AG04450 (cell line): ENCODE measurements at regions not wholly inside any gene's neighbourhood (a gene's known extent, or its start where the extent isn't known, plus 50 kb on each side); places are given as distances from the start of the nearest gene placed in this dataset.
"Not testable (repeated sequence)": the region's sequence is repeated elsewhere in the genome, so short reads cannot be mapped to it uniquely, and the experiment has no call there.

ENCODE experiments used
- CTCF ChIA-PET: fragments of 300-600, 350-600 bp; formaldehyde crosslinking; extraction: SDS; loops from one replicate; lab custom pipeline; 2022; ENCODE audit warnings: antibody characterized with exemption, inconsistent platforms; lab: Charles Lee
- POLR2A ChIA-PET: fragments of 350-600 bp; formaldehyde crosslinking; extraction: SDS; loops from one replicate; lab custom pipeline; 2021; ENCODE audit warnings: antibody characterized with exemption, inconsistent platforms; lab: Yijun Ruan, JAX
- DNase-seq: peaks from one replicate; pipeline ENCODE4 v3.0.0-alpha.2; 2011; ENCODE audit warnings: low read depth, low spot score
- H3K27ac ChIP-seq: one replicate; pipeline ENCODE4 v1.5.1; 2012; ENCODE audit warnings: low read depth, low read length, control low read depth
- H3K27me3 ChIP-seq: one replicate; pipeline ENCODE4 v1.6.0; 2012; ENCODE audit warnings: low read length; ENCODE audit not compliant: control insufficient read depth, insufficient read depth
- H3K4me3 ChIP-seq: 2 replicates; pipeline ENCODE4 v1.5.1; 2011; ENCODE audit warnings: mild to moderate bottlenecking, low read depth, low read length, control low read depth
- H3K9me3 ChIP-seq: 2 replicates; pipeline ENCODE4 v1.5.1; 2012; ENCODE audit warnings: low read length; ENCODE audit not compliant: control insufficient read depth, insufficient read depth
- TF ChIP-seq, protein P1 (sequence below): IDR thresholded peaks from 2 replicates; pipeline ENCODE4 v1.5.1; 2011; ENCODE audit warnings: low read depth, low read length, control low read depth, inconsistent platforms

DNA sequence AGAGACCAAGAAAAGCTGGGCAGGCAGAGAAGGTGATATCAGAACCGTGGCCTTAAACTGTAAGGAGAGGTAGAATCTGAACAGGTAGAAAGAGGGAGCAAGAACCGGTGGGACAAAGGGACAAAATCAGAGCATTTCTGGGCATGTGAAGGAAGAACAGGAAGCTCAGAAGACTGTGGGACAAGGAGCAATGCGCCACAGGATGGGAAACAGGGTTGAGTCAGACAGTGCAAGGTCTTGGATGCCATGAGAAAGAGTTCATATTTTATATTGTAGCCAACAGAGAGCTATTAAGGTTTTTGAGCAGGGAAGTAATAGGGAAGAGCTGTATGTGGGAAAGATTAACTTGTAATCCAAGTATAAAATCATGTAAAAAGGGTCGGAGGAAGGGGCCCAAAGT lies 106.4 kb upstream of the UGP2 start:
- no peak for DNase-seq
- H3K27me3 ChIP-seq, result no peaks in the 10 kb centered on the region
- ChIA-PET CTCF (no interaction called here), POLR2A (no interaction called here)
- H3K4me3 ChIP-seq, result no peak overlapping the region
- no peaks in the 10 kb centered on the region for H3K9me3 ChIP-seq
- TF ChIP-seq, protein P1, sequence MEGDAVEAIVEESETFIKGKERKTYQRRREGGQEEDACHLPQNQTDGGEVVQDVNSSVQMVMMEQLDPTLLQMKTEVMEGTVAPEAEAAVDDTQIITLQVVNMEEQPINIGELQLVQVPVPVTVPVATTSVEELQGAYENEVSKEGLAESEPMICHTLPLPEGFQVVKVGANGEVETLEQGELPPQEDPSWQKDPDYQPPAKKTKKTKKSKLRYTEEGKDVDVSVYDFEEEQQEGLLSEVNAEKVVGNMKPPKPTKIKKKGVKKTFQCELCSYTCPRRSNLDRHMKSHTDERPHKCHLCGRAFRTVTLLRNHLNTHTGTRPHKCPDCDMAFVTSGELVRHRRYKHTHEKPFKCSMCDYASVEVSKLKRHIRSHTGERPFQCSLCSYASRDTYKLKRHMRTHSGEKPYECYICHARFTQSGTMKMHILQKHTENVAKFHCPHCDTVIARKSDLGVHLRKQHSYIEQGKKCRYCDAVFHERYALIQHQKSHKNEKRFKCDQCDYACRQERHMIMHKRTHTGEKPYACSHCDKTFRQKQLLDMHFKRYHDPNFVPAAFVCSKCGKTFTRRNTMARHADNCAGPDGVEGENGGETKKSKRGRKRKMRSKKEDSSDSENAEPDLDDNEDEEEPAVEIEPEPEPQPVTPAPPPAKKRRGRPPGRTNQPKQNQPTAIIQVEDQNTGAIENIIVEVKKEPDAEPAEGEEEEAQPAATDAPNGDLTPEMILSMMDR, result no peak
- no peak overlapping the region for H3K27ac ChIP-seq

DNA sequence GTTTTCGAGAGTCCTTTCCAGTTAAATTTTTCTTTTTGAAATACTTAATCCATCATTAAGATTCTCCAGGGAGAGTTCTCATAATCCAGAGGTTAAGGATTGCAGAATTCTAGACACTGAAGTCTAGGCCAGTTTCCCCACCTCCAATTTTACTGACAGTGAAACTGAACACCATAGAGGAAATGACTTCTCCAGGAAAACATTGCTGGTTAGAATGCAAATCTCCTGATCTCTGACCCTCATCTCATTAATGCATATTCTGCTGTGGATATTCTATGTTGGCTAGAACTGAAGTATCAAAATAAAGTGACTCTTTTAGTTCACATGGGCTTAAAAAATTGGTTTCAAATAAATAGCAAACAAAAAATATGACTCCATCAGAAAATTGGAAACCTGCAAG lies 105.8 kb upstream of the UGP2 start:
- POLR2A ChIA-PET, result no interaction called here

DNA sequence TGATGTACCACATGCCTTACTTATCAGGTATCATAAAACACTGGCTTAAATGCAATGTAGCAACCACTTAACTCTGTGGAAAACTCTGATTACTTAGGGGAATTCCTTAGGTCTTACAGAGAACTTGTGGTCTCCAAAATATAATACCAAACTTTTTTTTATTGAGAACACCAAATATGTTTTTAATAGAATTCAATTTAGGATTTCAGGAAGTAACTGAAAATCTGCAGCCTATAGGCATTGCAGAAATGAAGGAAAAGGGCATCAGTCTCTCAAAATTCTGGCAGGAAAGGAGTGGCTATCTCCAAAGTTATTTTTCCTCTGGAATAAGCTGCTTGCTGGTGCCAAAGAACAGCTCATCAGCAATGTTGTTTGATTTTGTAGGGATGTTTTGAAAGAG lies 105.3 kb upstream of the UGP2 start:
- TF ChIP-seq, protein P1, result no peak
- POLR2A ChIA-PET, result interaction anchor here (0.6 kb wide), 1 partner anchor 106 kb away, joined by 3 read pairs; the partner anchor contains the start of gene UGP2

More for the DNA sequence above, 105.8 kb upstream of the UGP2 start:
- Histone ChIP-seq H3K9me3 (no peaks in the 10 kb centered on the region), H3K27ac (no peak overlapping the region), H3K4me3 (no peak overlapping the region), H3K27me3 (no peaks in the 10 kb centered on the region)
- CTCF ChIA-PET, result interaction anchor here (0.7 to 1.3 kb wide), 3 partner anchors 11 to 125 kb away, joined by 3 read pairs; no protein-coding TSS in a partner anchor
- TF ChIP-seq, protein P1, result no peak
- DNase-seq, result no peak

DNA sequence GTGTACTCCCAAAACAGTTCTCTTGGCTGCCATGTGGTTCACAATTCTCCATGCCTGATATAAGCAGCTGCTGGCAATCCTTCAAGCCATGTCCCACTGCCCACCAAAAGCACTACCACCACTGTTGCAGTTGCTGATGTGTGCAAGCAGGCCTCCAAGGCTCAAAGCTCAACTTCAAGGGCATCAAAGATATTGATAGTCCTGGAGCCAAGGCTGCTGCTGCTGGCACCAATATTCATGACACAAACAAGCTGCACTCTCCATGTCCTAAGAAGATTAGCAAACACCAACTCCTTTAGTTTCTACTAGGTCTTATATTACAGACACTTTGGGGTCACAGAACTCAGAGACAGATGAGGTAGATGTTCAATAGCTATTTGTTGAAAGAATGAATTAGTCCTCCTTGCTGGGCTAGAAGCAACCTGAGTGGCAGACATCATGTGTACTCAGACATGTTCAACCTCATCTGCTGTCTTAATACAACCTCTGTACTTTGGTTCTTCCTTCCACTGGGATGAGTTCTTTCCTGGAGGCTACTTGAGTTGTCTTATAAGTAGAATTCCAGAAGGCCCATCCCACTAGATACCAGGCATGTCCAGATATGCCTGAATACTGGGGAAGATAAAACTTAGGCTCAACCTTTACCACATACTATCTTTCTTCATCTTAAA lies 104.5 kb upstream of the UGP2 start:
- POLR2A ChIA-PET, result interaction anchor here (0.6 kb wide), 1 partner anchor 105 kb away, joined by 3 read pairs; the partner anchor contains the start of gene UGP2
- CTCF ChIA-PET, result interaction anchor here (0.9 to 1.3 kb wide), 3 partner anchors 17 to 124 kb away, joined by 3 read pairs; no protein-coding TSS in a partner anchor
- Histone ChIP-seq H3K4me3 (no peak overlapping the region), H3K9me3 (no peaks in the 10 kb centered on the region), H3K27me3 (no peaks in the 10 kb centered on the region), H3K27ac (no peak overlapping the region)
- no peak for DNase-seq
- TF ChIP-seq, protein P1, result no peak

More for the DNA sequence above, 105.3 kb upstream of the UGP2 start:
- CTCF ChIA-PET, result interaction anchor here (0.6 to 1.3 kb wide), 5 partner anchors 11 to 723 kb away, joined by 3 to 4 read pairs (median 3); no protein-coding TSS in a partner anchor
- Histone ChIP-seq H3K4me3 (no peak overlapping the region), H3K9me3 (no peaks in the 10 kb centered on the region), H3K27ac (no peak overlapping the region), H3K27me3 (no peaks in the 10 kb centered on the region)
- DNase-seq, result no peak

DNA sequence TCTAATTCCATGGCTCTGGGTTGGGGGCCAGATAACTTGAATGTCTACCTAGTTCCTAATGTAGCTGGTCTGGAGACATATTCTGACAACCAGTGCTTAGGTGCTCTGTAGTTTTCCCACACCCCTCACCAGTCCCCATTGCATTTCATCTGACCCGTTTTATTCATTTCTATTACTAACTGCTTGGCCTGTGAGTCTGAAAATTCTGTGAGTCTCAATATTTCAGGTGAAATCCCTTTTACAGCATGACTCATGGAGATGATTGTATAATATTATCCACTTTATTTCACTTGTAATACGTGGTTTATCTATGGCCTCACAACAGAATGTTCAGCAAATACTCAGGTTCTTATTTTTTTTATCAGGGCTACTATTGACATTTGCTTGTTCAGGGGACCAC lies 103.7 kb upstream of the UGP2 start:
- TF ChIP-seq, protein P1, result no peak
- DNase-seq, result no peak
- ChIA-PET CTCF (no interaction called here), POLR2A (no interaction called here)
- Histone ChIP-seq H3K27ac (no peak overlapping the region), H3K27me3 (no peaks in the 10 kb centered on the region), H3K4me3 (no peak overlapping the region), H3K9me3 (no peaks in the 10 kb centered on the region)

DNA sequence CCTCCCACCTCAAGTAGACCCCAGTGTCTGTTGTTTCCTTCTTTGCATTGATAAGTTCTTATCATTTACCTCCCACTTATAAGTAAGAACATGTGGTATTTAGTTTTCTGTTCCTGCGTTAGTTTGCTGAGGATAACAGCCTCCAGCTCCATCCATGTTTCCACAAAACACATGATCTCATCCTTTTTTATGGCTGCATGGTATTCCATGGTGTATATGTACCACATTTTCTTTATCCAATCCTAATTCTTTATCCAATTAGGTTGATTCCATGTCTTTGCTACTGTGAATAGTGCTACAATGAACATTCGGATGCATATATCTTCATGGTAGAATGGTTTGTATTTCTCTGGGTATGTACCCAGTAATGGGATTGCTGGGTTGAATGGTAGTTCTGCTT lies 102.5 kb upstream of the UGP2 start:
- H3K27ac ChIP-seq, H3K9me3 ChIP-seq, POLR2A ChIA-PET, H3K4me3 ChIP-seq, H3K27me3 ChIP-seq, DNase-seq: not testable (repeated sequence)
- CTCF ChIA-PET, result interaction anchor here (0.8 to 1.0 kb wide), 2 partner anchors 40 to 122 kb away, joined by 3 to 4 read pairs; no protein-coding TSS in a partner anchor
